ENCODE measurements at regions not wholly inside any gene's neighbourhood (a gene's known extent, or its start where the extent isn't known, plus 50 kb on each side); places are given as distances from the start of the nearest gene placed in this dataset.

GRCh38 chr21:27257226-27257625, 290.3 kb upstream of the ADAMTS5 start:
- TF ChIP-seq EZH2phosphoT487 (IDR thresholded peaks at IDR 0.05; ENCODE audit: insufficient read depth, low read depth) (no peak), EZH2 (IDR thresholded peaks at IDR 0.05; ENCODE audit: insufficient read depth, poor library complexity, severe bottlenecking) (no peak)

Measured in GM23248 (cell line).